Activated T-cell treated with anti-CD3 and anti-CD28 coated beads, Interleukin-2, amount 50 U/mL, for 4 hours (primary cell): ENCODE measurements at regions not wholly inside any gene's neighbourhood (a gene's known extent, or its start where the extent isn't known, plus 50 kb on each side); places are given as distances from the start of the nearest gene placed in this dataset.

Source experiments
- ATAC-seq, 2 donors: fragments of 200-7000 bp; cut with Tn5 transposase; one replicate each; pipeline ENCODE4 v1.10.0; 2021
- DNase-seq: peaks from one replicate; pipeline ENCODE4 v3.0.0-alpha.2; 2020
- H3K27me3 Mint-ChIP-seq: one replicate; pipeline ENCODE4 v1.8.0; 2021; ENCODE audit warnings: low read depth, mixed read lengths
- H3K36me3 Mint-ChIP-seq: one replicate; pipeline ENCODE4 v1.8.0; 2022; ENCODE audit warnings: mixed read lengths; ENCODE audit not compliant: insufficient read depth
- H3K4me1 Mint-ChIP-seq: one replicate; pipeline ENCODE4 v1.8.0; 2021; ENCODE audit warnings: low read depth, mixed read lengths
- H3K4me3 Mint-ChIP-seq: one replicate; pipeline ENCODE4 v1.8.0; 2021; ENCODE audit warnings: mild to moderate bottlenecking, moderate library complexity, mixed read lengths
- H3K9me3 Mint-ChIP-seq: one replicate; pipeline ENCODE4 v1.8.0; 2021; ENCODE audit warnings: mixed read lengths

- no peaks in the 10 kb centered on the region for H3K27me3 Mint-ChIP-seq
- no peaks in the 10 kb centered on the region for H3K4me1 Mint-ChIP-seq
- H3K4me3 Mint-ChIP-seq: no peak overlapping the region
- no peaks in the 10 kb centered on the region for H3K9me3 Mint-ChIP-seq
- no peaks in the 10 kb centered on the region for H3K36me3 Mint-ChIP-seq
- ATAC-seq: no peak
- no peak for DNase-seq
Observed at GRCh38 chr3:178170698-178171535, 365.3 kb upstream of the KCNMB2 start.

DNA sequence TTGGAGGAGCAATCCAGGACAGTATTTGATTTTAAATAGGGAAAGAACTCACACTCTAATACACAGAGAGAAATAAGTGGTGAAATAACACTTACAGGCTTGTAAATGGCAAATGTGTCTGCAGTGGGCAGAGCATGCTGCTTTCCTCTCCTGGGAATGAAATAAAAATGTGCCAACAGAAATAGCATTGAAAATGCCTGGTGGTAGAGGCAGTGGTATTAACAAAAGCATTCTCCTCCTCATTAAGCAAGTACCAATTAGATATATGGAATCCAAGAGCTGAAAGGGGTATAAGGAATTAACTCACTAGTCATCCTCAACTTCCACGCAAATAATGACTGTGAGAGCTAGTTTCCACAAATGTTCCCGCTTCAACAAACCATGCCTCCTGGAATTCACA, 364.1 kb upstream of the KCNMB2 start:
- Mint-ChIP-seq H3K4me1 (no peaks in the 10 kb centered on the region), H3K36me3 (no peaks in the 10 kb centered on the region), H3K9me3 (no peaks in the 10 kb centered on the region), H3K27me3 (no peaks in the 10 kb centered on the region), H3K4me3 (no peak overlapping the region)
- no peak for DNase-seq
- no peak for ATAC-seq

- no peaks in the 10 kb centered on the region for H3K9me3 Mint-ChIP-seq
- DNase-seq (no peak), ATAC-seq (no peak)
- H3K36me3 Mint-ChIP-seq: no peaks in the 10 kb centered on the region
- H3K27me3 Mint-ChIP-seq: no peaks in the 10 kb centered on the region
- no peaks in the 10 kb centered on the region for H3K4me1 Mint-ChIP-seq
- H3K4me3 Mint-ChIP-seq: no peak overlapping the region
Observed at GRCh38 chr3:178174201-178174915, 361.9 kb upstream of the KCNMB2 start.

- no peaks in the 10 kb centered on the region for H3K36me3 Mint-ChIP-seq
- H3K4me1 Mint-ChIP-seq: peaks cover 2% of the 10 kb centered on the region
- DNase-seq (no peak), ATAC-seq (no peak)
- H3K9me3 Mint-ChIP-seq: no peaks in the 10 kb centered on the region
- H3K27me3 Mint-ChIP-seq: no peaks in the 10 kb centered on the region
- no peak overlapping the region for H3K4me3 Mint-ChIP-seq
Observed at GRCh38 chr3:178181088-178181487, 355.1 kb upstream of the KCNMB2 start.

- Mint-ChIP-seq H3K27me3 (no peaks in the 10 kb centered on the region), H3K36me3 (no peaks in the 10 kb centered on the region)
Observed at GRCh38 chr3:178181784-178182183, 354.5 kb upstream of the KCNMB2 start.

DNA sequence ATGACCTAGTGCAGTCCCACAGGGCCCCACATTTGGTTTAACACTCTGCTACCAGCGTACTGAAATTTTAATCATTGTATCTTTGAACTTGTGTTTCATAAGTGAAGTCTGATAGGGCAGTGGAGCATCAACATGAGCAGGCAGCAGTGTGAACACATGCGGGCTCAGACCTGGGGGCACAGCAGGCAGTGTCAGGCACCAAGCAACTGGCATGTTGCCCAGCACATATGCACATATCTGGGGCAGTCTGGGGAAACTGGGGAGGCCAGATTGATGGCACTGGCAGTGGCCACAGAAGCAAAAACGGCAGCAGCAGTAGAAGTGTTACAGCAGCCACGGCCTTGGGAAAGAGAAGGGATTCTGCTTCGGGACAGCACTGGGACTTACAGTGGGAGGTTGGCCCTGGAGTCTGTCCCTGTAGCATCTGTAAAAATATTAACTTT, 353.9 kb upstream of the KCNMB2 start:
- Mint-ChIP-seq H3K27me3 (no peaks in the 10 kb centered on the region), H3K36me3 (no peaks in the 10 kb centered on the region), H3K4me1 (peaks cover 2% of the 10 kb centered on the region), H3K9me3 (no peaks in the 10 kb centered on the region), H3K4me3 (no peak overlapping the region)
- ATAC-seq (no peak), DNase-seq (no peak)

More at GRCh38 chr3:178181784-178182183, 354.5 kb upstream of the KCNMB2 start:
- ATAC-seq (no peak), DNase-seq (no peak)
- Mint-ChIP-seq H3K4me3 (no peak overlapping the region), H3K9me3 (no peaks in the 10 kb centered on the region), H3K4me1 (peaks cover 2% of the 10 kb centered on the region)

- DNase-seq (no peak), ATAC-seq (no peak)
- Mint-ChIP-seq H3K4me1 (peaks cover 2% of the 10 kb centered on the region), H3K4me3 (no peak overlapping the region), H3K9me3 (no peaks in the 10 kb centered on the region), H3K36me3 (no peaks in the 10 kb centered on the region), H3K27me3 (no peaks in the 10 kb centered on the region)
Observed at GRCh38 chr3:178184833-178185232, 351.4 kb upstream of the KCNMB2 start.

- Mint-ChIP-seq H3K36me3 (no peaks in the 10 kb centered on the region), H3K9me3 (no peaks in the 10 kb centered on the region)
- no peak for ATAC-seq
Observed at GRCh38 chr3:178186666-178187065, 349.6 kb upstream of the KCNMB2 start.

DNA sequence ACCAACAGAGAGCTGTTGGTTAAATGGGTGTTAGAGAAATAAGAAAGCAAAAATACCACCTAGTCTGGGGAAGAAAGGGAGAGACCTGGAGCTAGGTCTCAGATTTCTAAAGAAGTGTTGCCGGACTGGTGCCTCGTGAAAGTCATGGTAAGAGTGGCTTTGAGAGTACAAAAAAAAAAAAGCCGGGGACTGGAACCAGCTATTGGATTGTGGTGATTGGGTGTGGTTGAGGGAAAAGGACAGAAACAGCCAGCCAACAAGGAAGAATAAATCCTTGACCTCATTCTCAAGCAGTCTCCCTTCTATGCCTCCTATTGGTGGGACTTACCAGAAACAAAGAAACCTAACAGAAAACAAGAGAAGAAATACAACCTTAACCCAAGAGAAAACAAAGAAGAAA, 346.4 kb upstream of the KCNMB2 start:
- H3K27me3 Mint-ChIP-seq: no peaks in the 10 kb centered on the region
- ATAC-seq: no peak
- H3K36me3 Mint-ChIP-seq: no peaks in the 10 kb centered on the region
- H3K4me3 Mint-ChIP-seq: no peak overlapping the region
- no peaks in the 10 kb centered on the region for H3K9me3 Mint-ChIP-seq
- peaks cover 4% of the 10 kb centered on the region for H3K4me1 Mint-ChIP-seq
- DNase-seq: no peak

More at GRCh38 chr3:178186666-178187065, 349.6 kb upstream of the KCNMB2 start:
- Mint-ChIP-seq H3K27me3 (no peaks in the 10 kb centered on the region), H3K4me3 (no peak overlapping the region), H3K4me1 (peaks cover 2% of the 10 kb centered on the region)
- no peak for DNase-seq

DNA sequence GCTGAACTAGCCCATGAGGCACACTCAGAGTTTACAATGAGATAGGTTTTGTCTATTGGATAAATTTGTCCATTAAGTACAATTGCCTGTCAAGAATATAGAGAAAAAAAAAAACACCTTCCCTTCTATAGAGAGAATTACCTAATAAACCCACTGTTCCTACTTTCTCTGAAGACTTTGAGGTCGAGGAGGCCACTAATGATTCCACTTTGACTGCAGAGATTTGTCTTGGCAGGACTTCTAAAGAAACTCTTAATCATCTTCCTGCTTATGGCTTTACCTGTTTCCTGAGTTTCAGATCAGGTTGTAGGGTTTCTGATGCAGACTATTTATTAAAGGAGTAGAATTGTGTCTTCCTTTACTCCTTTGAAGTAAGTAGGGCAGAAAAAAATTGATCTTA, 342.4 kb upstream of the KCNMB2 start:
- Mint-ChIP-seq H3K27me3 (no peaks in the 10 kb centered on the region), H3K36me3 (no peaks in the 10 kb centered on the region), H3K4me1 (peaks cover 4% of the 10 kb centered on the region), H3K9me3 (no peaks in the 10 kb centered on the region), H3K4me3 (no peak overlapping the region)
- DNase-seq (no peak), ATAC-seq (no peak)

GRCh38 chr3:178194539-178194938, 341.7 kb upstream of the KCNMB2 start:
- Mint-ChIP-seq H3K27me3 (no peaks in the 10 kb centered on the region), H3K4me1 (peaks cover 4% of the 10 kb centered on the region), H3K4me3 (no peak overlapping the region), H3K9me3 (no peaks in the 10 kb centered on the region), H3K36me3 (no peaks in the 10 kb centered on the region)
- DNase-seq (no peak), ATAC-seq (no peak)

DNA sequence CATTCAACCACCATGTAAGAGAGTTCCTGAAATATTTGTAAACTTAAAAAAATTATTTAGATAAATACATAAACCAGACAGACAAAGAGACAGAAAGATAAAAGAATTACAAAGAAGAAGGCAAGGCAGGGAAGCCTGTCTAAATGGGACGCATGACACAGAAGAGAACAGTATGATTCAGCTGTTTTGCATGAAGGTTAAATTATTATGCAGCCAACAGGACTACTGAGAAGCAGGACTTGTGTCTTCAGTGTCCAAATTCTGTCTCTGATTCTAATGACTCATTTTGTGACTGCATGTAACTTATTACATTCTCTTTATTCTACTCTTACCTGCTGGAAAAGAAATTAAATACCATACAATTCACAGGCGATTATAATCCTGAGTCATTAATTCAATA, 340.4 kb upstream of the KCNMB2 start:
- no peak for ATAC-seq
- Mint-ChIP-seq H3K36me3 (no peaks in the 10 kb centered on the region), H3K4me3 (no peak overlapping the region), H3K4me1 (peaks cover 4% of the 10 kb centered on the region), H3K9me3 (no peaks in the 10 kb centered on the region), H3K27me3 (no peaks in the 10 kb centered on the region)
- DNase-seq: no peak

GRCh38 chr3:178198329-178198728, 337.9 kb upstream of the KCNMB2 start:
- Mint-ChIP-seq H3K27me3 (no peaks in the 10 kb centered on the region), H3K9me3 (no peaks in the 10 kb centered on the region), H3K4me3 (no peak overlapping the region), H3K4me1 (peaks cover 4% of the 10 kb centered on the region), H3K36me3 (no peaks in the 10 kb centered on the region)
- ATAC-seq: no peak
- no peak for DNase-seq

DNA sequence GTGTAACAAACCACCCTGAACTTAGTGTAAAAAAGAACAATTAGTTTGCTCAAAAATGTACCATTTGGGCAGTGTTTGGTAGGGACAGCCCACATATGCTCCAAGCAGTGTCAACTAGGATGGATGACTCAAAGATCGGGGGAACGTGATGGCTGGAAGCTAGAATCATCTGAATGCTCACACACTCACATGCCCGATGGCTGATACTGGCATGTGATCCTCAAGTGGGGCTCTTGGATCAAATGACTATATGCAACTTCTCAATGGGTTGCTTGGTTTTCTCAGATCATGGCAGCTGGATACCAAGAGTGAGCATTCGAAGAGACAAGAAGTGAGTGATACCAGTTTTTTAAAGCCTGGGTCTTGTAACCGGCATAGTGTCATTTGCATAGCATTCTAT, 335.9 kb upstream of the KCNMB2 start:
- H3K27me3 Mint-ChIP-seq: no peaks in the 10 kb centered on the region
- H3K4me1 Mint-ChIP-seq: no peaks in the 10 kb centered on the region
- ATAC-seq (no peak), DNase-seq (no peak)
- H3K4me3 Mint-ChIP-seq: no peak overlapping the region
- no peaks in the 10 kb centered on the region for H3K36me3 Mint-ChIP-seq
- H3K9me3 Mint-ChIP-seq: no peaks in the 10 kb centered on the region

- ATAC-seq: no peak
- no peaks in the 10 kb centered on the region for H3K27me3 Mint-ChIP-seq
Observed at GRCh38 chr3:178201714-178202113, 334.5 kb upstream of the KCNMB2 start.

More at GRCh38 chr3:178201714-178202113, 334.5 kb upstream of the KCNMB2 start:
- H3K9me3 Mint-ChIP-seq: no peaks in the 10 kb centered on the region
- no peaks in the 10 kb centered on the region for H3K4me1 Mint-ChIP-seq
- no peaks in the 10 kb centered on the region for H3K36me3 Mint-ChIP-seq
- no peak for DNase-seq
- H3K4me3 Mint-ChIP-seq: no peak overlapping the region
